HEK293T (cell line): ENCODE measurements at regions not wholly inside any gene's neighbourhood (a gene's known extent, or its start where the extent isn't known, plus 50 kb on each side); places are given as distances from the start of the nearest gene placed in this dataset.
"Not testable (repeated sequence)": the region's sequence is repeated elsewhere in the genome, so short reads cannot be mapped to it uniquely, and the experiment has no call there.

Source experiments
- FOXK2 ChIP-seq: fragments of 450-650 bp; IDR thresholded peaks from 2 replicates; pipeline ENCODE4 v1.6.1; 2016; ENCODE audit warnings: mild to moderate bottlenecking
- FOXM1 ChIP-seq: fragments of 450-650 bp; IDR thresholded peaks from 2 replicates; pipeline ENCODE4 v1.6.1; 2017; ENCODE audit warnings: mild to moderate bottlenecking, borderline replicate concordance
- SP1 ChIP-seq: fragments of 450-650 bp; IDR thresholded peaks from 2 replicates; pipeline ENCODE4 v1.6.1; 2017
- SUZ12 ChIP-seq: fragments of 450-650 bp; IDR thresholded peaks from 2 replicates; pipeline ENCODE4 v1.6.1; 2016; ENCODE audit warnings: mild to moderate bottlenecking

GRCh38 chr14:105998597-105998996 is 472.2 kb downstream of the TMEM121 start:
- TF ChIP-seq SUZ12, FOXM1, FOXK2, SP1: not testable (repeated sequence)
